MM.1S (cell line): ENCODE measurements at regions not wholly inside any gene's neighbourhood (a gene's known extent, or its start where the extent isn't known, plus 50 kb on each side); places are given as distances from the start of the nearest gene placed in this dataset.
A peak's percentile ranks its signal among the peaks of the same experiment; 100 is the strongest.
"Not testable (repeated sequence)": the region's sequence is repeated elsewhere in the genome, so short reads cannot be mapped to it uniquely, and the experiment has no call there.

Source experiments
- DNase-seq: peaks from one replicate; pipeline ENCODE4 v3.0.0-alpha.2; 2015
- H2AFZ ChIP-seq: fragments of 300-600 bp; sonication (generic); 2 replicates; pipeline ENCODE4 v1.6.0; 2016; ENCODE audit warnings: antibody characterized with exemption, low read length
- H3F3A ChIP-seq: fragments of 300-600 bp; sonication (generic); 2 replicates; pipeline ENCODE4 v1.6.1; 2016; ENCODE audit warnings: mild to moderate bottlenecking, antibody characterized with exemption, low read length, moderate library complexity, mixed read lengths; ENCODE audit not compliant: insufficient read depth
- H3K27ac ChIP-seq: fragments of 300-600 bp; sonication (generic); 2 replicates; pipeline ENCODE4 v1.5.1; 2016; ENCODE audit warnings: mild to moderate bottlenecking, low read length
- H3K27me3 ChIP-seq: fragments of 300-600 bp; sonication (generic); replicated peaks from 2 replicates; pipeline ENCODE4 v1.6.0; 2016; ENCODE audit warnings: low read length; ENCODE audit not compliant: insufficient read depth
- H3K36me3 ChIP-seq: fragments of 300-600 bp; sonication (generic); replicated peaks from 2 replicates; pipeline ENCODE4 v1.6.1; 2016; ENCODE audit warnings: mild to moderate bottlenecking, low read length, mixed read lengths; ENCODE audit not compliant: insufficient read depth
- H3K4me1 ChIP-seq: fragments of 300-600 bp; sonication (generic); 2 replicates; pipeline ENCODE4 v1.6.1; 2016; ENCODE audit warnings: low read length, mixed read lengths
- H3K4me2 ChIP-seq: fragments of 300-600 bp; sonication (generic); 2 replicates; pipeline ENCODE4 v1.6.0; 2016; ENCODE audit warnings: low read depth, low read length
- H3K4me3 ChIP-seq: fragments of 300-600 bp; sonication (generic); 2 replicates; pipeline ENCODE4 v1.5.1; 2016; ENCODE audit warnings: low read length, mixed read lengths
- H3K79me2 ChIP-seq: fragments of 300-600 bp; sonication (generic); 2 replicates; pipeline ENCODE4 v1.6.1; 2016; ENCODE audit warnings: mixed run types, low read length, mixed read lengths
- H3K9ac ChIP-seq: fragments of 300-600 bp; sonication (generic); 2 replicates; pipeline ENCODE4 v1.6.1; 2016; ENCODE audit warnings: low read length, mixed read lengths
- H3K9me2 ChIP-seq: fragments of 300-600 bp; sonication (generic); replicated peaks from 2 replicates; pipeline ENCODE4 v1.6.1; 2016; ENCODE audit warnings: mild to moderate bottlenecking, low read length, mixed read lengths; ENCODE audit not compliant: insufficient read depth
- H3K9me3 ChIP-seq: fragments of 300-600 bp; sonication (generic); replicated peaks from 2 replicates; pipeline ENCODE4 v1.6.1; 2016; ENCODE audit warnings: mild to moderate bottlenecking, low read length, mixed read lengths; ENCODE audit not compliant: insufficient read depth
- H4K20me1 ChIP-seq: fragments of 300-600 bp; sonication (generic); 2 replicates; pipeline ENCODE4 v1.6.1; 2016; ENCODE audit warnings: mild to moderate bottlenecking, low read length, moderate library complexity, mixed read lengths; ENCODE audit not compliant: insufficient read depth
- EZH2 ChIP-seq: fragments of 300-600 bp; sonication (generic); optimal IDR thresholded peaks from 2 replicates; pipeline ENCODE3; 2017; ENCODE audit warnings: low read depth, mild to moderate bottlenecking, antibody characterized with exemption, low read length, mixed read lengths
- EZH2phosphoT487 ChIP-seq: fragments of 300-600 bp; sonication (generic); IDR thresholded peaks from 2 replicates; pipeline ENCODE4 v1.6.1; 2018; ENCODE audit warnings: antibody characterized with exemption, low read length
- TF ChIP-seq, protein P1 (sequence below): fragments of 300-600 bp; sonication (generic); IDR thresholded peaks from 2 replicates; pipeline ENCODE4 v1.5.1; 2016; ENCODE audit warnings: antibody characterized with exemption, low read length, mixed read lengths

DNA sequence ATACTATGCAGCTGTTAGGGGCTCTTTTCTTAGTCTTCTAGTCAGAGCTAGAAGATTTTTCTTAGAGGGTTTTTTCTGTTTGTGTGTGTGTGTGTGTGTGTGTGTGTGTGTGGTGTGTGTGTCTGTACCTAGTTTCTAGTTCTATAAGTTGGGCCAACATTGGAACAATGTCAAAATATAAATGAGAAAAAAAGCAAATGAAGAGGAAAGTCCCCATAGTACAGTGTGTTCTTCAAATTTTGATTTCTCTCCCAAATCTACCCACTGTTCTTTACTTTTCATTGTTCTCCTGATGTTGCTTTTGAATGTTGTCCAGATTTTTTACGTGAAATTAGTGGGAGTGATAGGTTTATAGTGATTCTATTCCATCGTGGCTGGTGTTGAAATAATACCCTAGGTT lies 2153.4 kb upstream of the RAG2 start:
- no peak for DNase-seq
- no peak overlapping the region for H3K4me3 ChIP-seq
- H3K27me3 ChIP-seq: no peaks in the 10 kb centered on the region
- no peak overlapping the region for H3K9ac ChIP-seq
- H3K27ac ChIP-seq: peak overlapping the region; percentile 21; the same call in 1 of the 2 replicates
- no peaks in the 10 kb centered on the region for H3K36me3 ChIP-seq
- no peaks in the 10 kb centered on the region for H3K79me2 ChIP-seq
- peaks cover 13% of the 10 kb centered on the region; the same call in 1 of the 2 replicates for H3K4me1 ChIP-seq
- TF ChIP-seq, protein P1, sequence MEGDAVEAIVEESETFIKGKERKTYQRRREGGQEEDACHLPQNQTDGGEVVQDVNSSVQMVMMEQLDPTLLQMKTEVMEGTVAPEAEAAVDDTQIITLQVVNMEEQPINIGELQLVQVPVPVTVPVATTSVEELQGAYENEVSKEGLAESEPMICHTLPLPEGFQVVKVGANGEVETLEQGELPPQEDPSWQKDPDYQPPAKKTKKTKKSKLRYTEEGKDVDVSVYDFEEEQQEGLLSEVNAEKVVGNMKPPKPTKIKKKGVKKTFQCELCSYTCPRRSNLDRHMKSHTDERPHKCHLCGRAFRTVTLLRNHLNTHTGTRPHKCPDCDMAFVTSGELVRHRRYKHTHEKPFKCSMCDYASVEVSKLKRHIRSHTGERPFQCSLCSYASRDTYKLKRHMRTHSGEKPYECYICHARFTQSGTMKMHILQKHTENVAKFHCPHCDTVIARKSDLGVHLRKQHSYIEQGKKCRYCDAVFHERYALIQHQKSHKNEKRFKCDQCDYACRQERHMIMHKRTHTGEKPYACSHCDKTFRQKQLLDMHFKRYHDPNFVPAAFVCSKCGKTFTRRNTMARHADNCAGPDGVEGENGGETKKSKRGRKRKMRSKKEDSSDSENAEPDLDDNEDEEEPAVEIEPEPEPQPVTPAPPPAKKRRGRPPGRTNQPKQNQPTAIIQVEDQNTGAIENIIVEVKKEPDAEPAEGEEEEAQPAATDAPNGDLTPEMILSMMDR: no peak
- no peak for TF ChIP-seq EZH2
- no peak for TF ChIP-seq EZH2phosphoT487
- no peaks in the 10 kb centered on the region for H4K20me1 ChIP-seq
- no peak overlapping the region for H3K4me2 ChIP-seq
- H3F3A ChIP-seq: no peaks in the 10 kb centered on the region
- no peaks in the 10 kb centered on the region for H3K9me2 ChIP-seq
- H2AFZ ChIP-seq: no peak overlapping the region
- no peaks in the 10 kb centered on the region for H3K9me3 ChIP-seq

DNA sequence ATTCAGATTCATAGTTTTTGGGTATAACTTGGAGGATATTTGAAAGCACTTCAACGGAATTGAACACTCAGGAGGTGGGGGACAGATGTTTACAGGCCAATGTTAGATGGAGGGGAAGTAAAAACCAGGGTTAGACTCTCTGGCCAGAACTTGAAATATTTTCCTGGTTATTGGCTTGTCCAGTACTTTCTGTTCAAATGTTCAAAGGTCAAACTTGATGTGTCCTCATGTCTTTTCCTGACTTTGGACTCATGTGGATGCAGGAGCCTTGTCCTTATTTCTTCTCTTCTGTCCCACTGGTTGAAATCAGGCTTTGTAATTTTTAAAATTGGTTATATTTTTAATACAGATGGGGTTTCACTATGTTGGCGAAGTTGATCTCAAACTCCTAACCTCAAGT lies 2148.5 kb upstream of the RAG2 start:
- not testable (repeated sequence) for H3K9me3 ChIP-seq, H3K9me2 ChIP-seq, H3K36me3 ChIP-seq, H3K79me2 ChIP-seq, DNase-seq, H3K4me2 ChIP-seq, H3K27ac ChIP-seq, H4K20me1 ChIP-seq, H3K27me3 ChIP-seq, H3F3A ChIP-seq, H2AFZ ChIP-seq, H3K4me1 ChIP-seq, H3K9ac ChIP-seq, H3K4me3 ChIP-seq

GRCh38 chr11:38723361-38723760 lies 2125.3 kb upstream of the RAG2 start:
- no peak overlapping the region for H3K27ac ChIP-seq
- no peaks in the 10 kb centered on the region for H4K20me1 ChIP-seq
- H3K4me2 ChIP-seq: no peak overlapping the region
- no peaks in the 10 kb centered on the region for H3K27me3 ChIP-seq
- no peaks in the 10 kb centered on the region for H3F3A ChIP-seq
- H3K4me3 ChIP-seq: no peak overlapping the region
- H3K79me2 ChIP-seq: no peaks in the 10 kb centered on the region
- DNase-seq: no peak
- H3K9ac ChIP-seq: no peak overlapping the region
- H3K9me2 ChIP-seq: no peaks in the 10 kb centered on the region
- H2AFZ ChIP-seq: no peak overlapping the region
- H3K36me3 ChIP-seq: no peaks in the 10 kb centered on the region
- TF ChIP-seq EZH2phosphoT487: no peak
- TF ChIP-seq, protein P1: no peak
- TF ChIP-seq EZH2: no peak
- no peaks in the 10 kb centered on the region for H3K9me3 ChIP-seq
- H3K4me1 ChIP-seq: no peaks in the 10 kb centered on the region

DNA sequence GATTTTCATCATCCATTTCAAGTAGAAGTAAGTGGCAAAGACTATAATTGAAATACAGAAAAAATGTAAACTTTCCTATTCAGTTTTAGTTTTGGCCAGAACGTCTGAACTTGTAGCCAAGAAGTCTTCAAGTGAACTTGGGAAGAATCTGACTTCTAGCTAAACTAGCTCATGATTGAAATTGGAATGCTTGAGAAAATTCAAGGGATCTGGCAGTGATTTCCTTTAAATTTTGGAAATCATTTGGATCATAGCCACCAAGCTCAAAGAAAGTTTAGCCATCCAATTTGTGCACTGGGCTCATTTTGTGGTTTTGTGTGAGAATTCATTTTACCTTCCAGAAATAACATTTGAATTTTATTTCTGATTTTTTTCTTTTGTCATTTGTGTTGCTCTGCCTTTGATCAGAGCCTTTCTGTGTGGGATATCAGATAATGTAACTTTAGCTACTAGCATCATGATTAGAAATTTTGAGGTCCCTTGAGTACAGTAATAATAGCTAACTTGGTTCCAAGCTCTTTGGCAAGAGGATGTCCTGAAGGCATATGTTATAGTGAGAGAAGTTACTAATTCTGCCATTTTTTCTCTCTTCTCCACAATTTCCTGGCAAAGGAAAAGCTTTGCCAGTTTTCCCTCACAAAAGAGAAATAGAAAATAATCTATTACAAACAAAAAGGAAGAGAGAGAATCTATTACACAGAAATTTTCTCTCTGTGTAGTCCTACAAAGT lies 2123.7 kb upstream of the RAG2 start:
- H3K27ac ChIP-seq: no peak overlapping the region
- H3K4me3 ChIP-seq: no peak overlapping the region
- no peaks in the 10 kb centered on the region for H3F3A ChIP-seq
- H3K4me1 ChIP-seq: no peaks in the 10 kb centered on the region
- TF ChIP-seq, protein P1: no peak
- TF ChIP-seq EZH2phosphoT487: no peak
- TF ChIP-seq EZH2: no peak
- no peak overlapping the region for H2AFZ ChIP-seq
- no peak for DNase-seq
- no peaks in the 10 kb centered on the region for H3K9me3 ChIP-seq
- no peak overlapping the region for H3K4me2 ChIP-seq
- no peak overlapping the region for H3K9ac ChIP-seq
- H3K36me3 ChIP-seq: no peaks in the 10 kb centered on the region
- H3K9me2 ChIP-seq: no peaks in the 10 kb centered on the region
- no peaks in the 10 kb centered on the region for H3K27me3 ChIP-seq
- no peaks in the 10 kb centered on the region for H4K20me1 ChIP-seq
- H3K79me2 ChIP-seq: no peaks in the 10 kb centered on the region
